ENCODE measurements at regions not wholly inside any gene's neighbourhood (a gene's known extent, or its start where the extent isn't known, plus 50 kb on each side); places are given as distances from the start of the nearest gene placed in this dataset.
"Not testable (repeated sequence)": the region's sequence is repeated elsewhere in the genome, so short reads cannot be mapped to it uniquely, and the experiment has no call there.

DNA sequence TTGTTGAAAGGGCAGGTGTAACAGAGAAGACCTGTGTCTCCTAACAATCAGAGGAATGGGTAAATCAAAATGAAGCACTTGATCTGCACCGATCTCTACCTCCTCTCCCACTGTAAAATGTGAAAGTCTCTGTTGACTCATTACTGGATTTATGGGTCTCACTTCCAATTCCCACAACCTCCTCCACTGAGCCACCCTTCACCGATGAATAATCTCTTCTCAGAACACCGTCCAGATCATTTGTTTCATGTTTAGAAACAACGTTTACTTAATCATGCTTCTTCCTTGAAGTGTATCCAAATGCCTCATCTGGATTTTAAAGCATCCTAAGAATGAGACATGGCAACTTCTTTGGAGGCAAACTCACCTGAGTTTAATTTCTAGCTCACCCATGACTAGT is 643.6 kb downstream of the ETS1 start:
- no peak for DNase-seq (ENCODE audit: low spot score)

DNA sequence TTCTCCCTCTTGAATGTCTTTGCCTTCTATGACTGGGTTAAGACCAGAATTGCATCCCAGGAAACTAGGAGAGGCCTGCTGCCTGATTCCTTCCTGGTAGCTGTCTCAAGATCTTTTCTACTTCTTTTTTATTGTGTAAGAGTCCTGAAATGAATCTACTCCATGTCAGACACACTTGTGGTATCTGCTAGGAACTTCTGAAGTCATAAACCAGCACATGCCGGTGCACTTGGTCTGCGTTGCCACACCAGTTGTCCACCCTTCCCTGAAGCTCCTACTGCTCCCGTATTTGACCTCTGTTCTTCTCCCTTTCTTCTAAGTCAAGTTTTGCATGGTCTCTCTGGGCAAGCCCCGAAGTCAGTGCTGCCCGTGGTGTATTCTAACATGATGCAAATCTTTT is 644.2 kb downstream of the ETS1 start:
- Histone ChIP-seq H3K27ac (ENCODE audit: low read depth, low read length, poor library complexity, severe bottlenecking) (no peak overlapping the region), H3K36me3 (ENCODE audit: insufficient read depth, low read length) (no peaks in the 10 kb centered on the region), H3K9me3 (ENCODE audit: low read length) (no peaks in the 10 kb centered on the region), H3K79me2 (ENCODE audit: insufficient read depth, low read depth, low read length) (no peaks in the 10 kb centered on the region), H2AFZ (ENCODE audit: low read length) (no peak overlapping the region), H4K20me1 (ENCODE audit: insufficient read depth, low read length) (no peaks in the 10 kb centered on the region), H3K4me3 (ENCODE audit: low read depth, low read length, poor library complexity, severe bottlenecking) (no peak overlapping the region), H3K9me2 (ENCODE audit: insufficient read depth, low read length) (no peaks in the 10 kb centered on the region), H3K4me1 (ENCODE audit: insufficient read depth, low read length, poor library complexity, severe bottlenecking) (no peaks in the 10 kb centered on the region), H3K4me2 (ENCODE audit: low read length) (no peak overlapping the region)
- ChIA-PET POLR2A (no interaction called here), CTCF (ENCODE audit: unreplicated experiment) (no interaction called here)
- intact Hi-C loops (cut with micrococcal nuclease; ENCODE audit: unreplicated experiment) = no loop called here
- no peak for TF ChIP-seq EZH2phosphoT487 (IDR thresholded peaks at IDR 0.05; ENCODE audit: borderline replicate concordance, low read depth, low read length)
- TF ChIP-seq, protein P1, sequence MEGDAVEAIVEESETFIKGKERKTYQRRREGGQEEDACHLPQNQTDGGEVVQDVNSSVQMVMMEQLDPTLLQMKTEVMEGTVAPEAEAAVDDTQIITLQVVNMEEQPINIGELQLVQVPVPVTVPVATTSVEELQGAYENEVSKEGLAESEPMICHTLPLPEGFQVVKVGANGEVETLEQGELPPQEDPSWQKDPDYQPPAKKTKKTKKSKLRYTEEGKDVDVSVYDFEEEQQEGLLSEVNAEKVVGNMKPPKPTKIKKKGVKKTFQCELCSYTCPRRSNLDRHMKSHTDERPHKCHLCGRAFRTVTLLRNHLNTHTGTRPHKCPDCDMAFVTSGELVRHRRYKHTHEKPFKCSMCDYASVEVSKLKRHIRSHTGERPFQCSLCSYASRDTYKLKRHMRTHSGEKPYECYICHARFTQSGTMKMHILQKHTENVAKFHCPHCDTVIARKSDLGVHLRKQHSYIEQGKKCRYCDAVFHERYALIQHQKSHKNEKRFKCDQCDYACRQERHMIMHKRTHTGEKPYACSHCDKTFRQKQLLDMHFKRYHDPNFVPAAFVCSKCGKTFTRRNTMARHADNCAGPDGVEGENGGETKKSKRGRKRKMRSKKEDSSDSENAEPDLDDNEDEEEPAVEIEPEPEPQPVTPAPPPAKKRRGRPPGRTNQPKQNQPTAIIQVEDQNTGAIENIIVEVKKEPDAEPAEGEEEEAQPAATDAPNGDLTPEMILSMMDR (conservative IDR thresholded peaks at IDR 0.05; ENCODE audit: low read length) = no peak
- BruUV-seq (replicated peaks) = no TSS peak
- DNase-seq (ENCODE audit: low spot score) = no peak

More for the DNA sequence above, 643.6 kb downstream of the ETS1 start:
- POLR2A ChIA-PET = no interaction called here
- H3K36me3 ChIP-seq (ENCODE audit: insufficient read depth, low read length) = no peaks in the 10 kb centered on the region
- no peak overlapping the region for H3K4me3 ChIP-seq (ENCODE audit: low read depth, low read length, poor library complexity, severe bottlenecking)
- CTCF ChIA-PET (ENCODE audit: unreplicated experiment) = no interaction called here
- no peaks in the 10 kb centered on the region for H3K79me2 ChIP-seq (ENCODE audit: insufficient read depth, low read depth, low read length)
- intact Hi-C loops (cut with micrococcal nuclease; ENCODE audit: unreplicated experiment) = no loop called here
- H2AFZ ChIP-seq (ENCODE audit: low read length) = no peak overlapping the region
- H3K27ac ChIP-seq (ENCODE audit: low read depth, low read length, poor library complexity, severe bottlenecking) = no peak overlapping the region
- no TSS peak for BruUV-seq (replicated peaks)
- no peaks in the 10 kb centered on the region for H3K9me3 ChIP-seq (ENCODE audit: low read length)
- TF ChIP-seq, protein P1 (conservative IDR thresholded peaks at IDR 0.05; ENCODE audit: low read length) = no peak
- no peak for TF ChIP-seq EZH2phosphoT487 (IDR thresholded peaks at IDR 0.05; ENCODE audit: borderline replicate concordance, low read depth, low read length)
- H4K20me1 ChIP-seq (ENCODE audit: insufficient read depth, low read length) = no peaks in the 10 kb centered on the region
- no peaks in the 10 kb centered on the region for H3K9me2 ChIP-seq (ENCODE audit: insufficient read depth, low read length)
- no peaks in the 10 kb centered on the region for H3K4me1 ChIP-seq (ENCODE audit: insufficient read depth, low read length, poor library complexity, severe bottlenecking)
- H3K4me2 ChIP-seq (ENCODE audit: low read length) = no peak overlapping the region

DNA sequence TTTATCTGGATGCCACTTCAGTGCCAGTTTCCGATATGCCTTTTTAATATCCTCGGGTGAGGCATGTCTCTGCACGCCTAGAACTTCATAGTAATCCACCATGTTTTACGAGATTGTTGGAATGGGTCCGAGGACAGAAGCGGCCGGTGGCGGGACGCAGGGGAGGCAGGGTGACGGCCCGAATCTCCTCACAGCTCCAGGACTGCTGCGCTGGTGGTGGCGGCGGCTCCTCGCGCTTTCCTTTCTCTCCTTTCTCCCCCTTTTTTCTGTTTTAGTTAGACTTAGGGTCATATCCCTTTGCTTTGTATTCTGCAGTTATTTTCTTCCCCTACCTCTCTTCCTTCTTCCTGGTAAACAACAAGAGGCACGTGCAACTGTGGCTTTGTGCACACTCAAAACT is 645.8 kb downstream of the ETS1 start:
- DNase-seq (ENCODE audit: low spot score); intact Hi-C loops (cut with micrococcal nuclease; ENCODE audit: unreplicated experiment); CTCF ChIA-PET (ENCODE audit: unreplicated experiment); POLR2A ChIA-PET; H3K27ac ChIP-seq (ENCODE audit: low read depth, low read length, poor library complexity, severe bottlenecking); H3K36me3 ChIP-seq (ENCODE audit: insufficient read depth, low read length); BruUV-seq (replicated peaks); H3K4me2 ChIP-seq (ENCODE audit: low read length); H3K4me1 ChIP-seq (ENCODE audit: insufficient read depth, low read length, poor library complexity, severe bottlenecking); H3K4me3 ChIP-seq (ENCODE audit: low read depth, low read length, poor library complexity, severe bottlenecking); H3K9me2 ChIP-seq (ENCODE audit: insufficient read depth, low read length); H2AFZ ChIP-seq (ENCODE audit: low read length); H3K9me3 ChIP-seq (ENCODE audit: low read length); H4K20me1 ChIP-seq (ENCODE audit: insufficient read depth, low read length); H3K79me2 ChIP-seq (ENCODE audit: insufficient read depth, low read depth, low read length): not testable (repeated sequence)
